ENCODE measurements at regions not wholly inside any gene's neighbourhood (a gene's known extent, or its start where the extent isn't known, plus 50 kb on each side); places are given as distances from the start of the nearest gene placed in this dataset.

- DNase-seq, result no peak
These were observed 169.8 kb downstream of the ANKRD60 start for GRCh38 chr20:58058421-58059259.

- DNase-seq, result no peak
These were observed 171.3 kb downstream of the ANKRD60 start for GRCh38 chr20:58056921-58057686.

- DNase-seq, result no peak
These were observed 172.3 kb downstream of the ANKRD60 start for GRCh38 chr20:58056021-58056591.

- DNase-seq, result no peak
These were observed 173.6 kb downstream of the ANKRD60 start for GRCh38 chr20:58054780-58055373.

DNA sequence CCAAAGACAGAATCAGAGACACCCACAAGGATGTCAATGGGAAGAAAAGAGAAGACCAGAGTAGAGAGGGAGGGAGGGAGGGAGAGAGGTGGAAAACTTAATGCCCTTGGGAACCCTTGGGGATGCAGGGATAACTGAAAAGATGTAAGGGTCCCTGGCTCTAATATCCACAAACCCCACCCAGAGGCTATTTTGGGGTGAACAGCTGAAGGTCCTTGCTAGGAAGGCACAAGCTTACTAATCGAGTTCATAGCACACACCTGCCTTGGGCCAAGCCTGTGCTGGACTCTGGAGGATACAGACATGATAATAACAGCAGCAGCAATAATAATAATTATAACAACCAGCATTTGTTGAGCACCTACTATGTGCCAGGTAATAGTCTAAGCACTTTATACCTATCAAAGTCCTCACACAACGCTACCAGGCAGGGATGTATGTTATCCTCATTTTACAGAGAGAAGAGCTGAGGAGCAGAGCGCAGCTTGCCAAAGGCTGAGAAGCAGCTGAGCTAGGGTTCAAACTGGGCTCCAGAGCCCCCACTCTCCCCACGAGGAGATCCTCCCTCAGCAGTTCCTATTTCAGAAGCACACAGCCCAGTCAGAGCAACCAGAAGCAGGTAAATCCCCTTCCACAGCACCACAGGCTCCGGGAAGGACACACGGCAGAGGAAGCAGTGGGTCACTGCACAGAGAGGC, 174.2 kb downstream of the ANKRD60 start:
- DNase-seq, result no peak

DNA sequence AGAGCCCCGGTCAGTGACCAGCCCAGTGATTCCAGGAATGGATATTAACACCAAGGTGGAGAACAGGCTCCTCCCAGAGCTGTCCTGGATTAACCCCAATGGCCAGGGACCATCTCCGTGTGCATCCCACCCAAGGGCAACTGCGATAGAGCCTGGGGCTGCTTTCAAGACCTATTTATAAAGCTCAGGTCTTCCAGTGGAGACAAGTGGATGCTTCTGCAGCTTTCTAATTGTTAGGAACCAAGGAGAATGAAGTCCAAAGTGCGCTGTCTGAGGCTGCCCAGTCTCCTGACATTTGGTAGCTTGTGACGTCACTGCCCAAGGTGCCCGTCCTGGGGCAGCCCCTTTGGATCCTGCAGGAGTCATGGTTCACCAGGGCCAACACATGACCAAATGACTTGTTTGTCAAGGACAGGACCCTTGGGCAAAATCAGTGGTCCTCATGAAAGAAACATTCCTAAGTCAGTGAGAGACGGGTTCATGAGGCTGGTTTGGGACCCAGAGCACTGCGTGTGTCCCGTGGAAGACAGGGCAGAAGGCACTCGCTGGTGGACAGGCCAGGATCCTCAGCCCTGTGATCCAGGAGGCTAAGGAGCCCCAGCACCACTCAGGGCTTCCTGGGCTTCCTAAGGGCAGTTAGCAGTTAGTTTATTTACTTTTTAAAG, 174.9 kb downstream of the ANKRD60 start:
- no peak for DNase-seq

GRCh38 chr20:58051367-58051766, 177.1 kb downstream of the ANKRD60 start:
- DNase-seq, result no peak

GRCh38 chr20:58048096-58048702, 180.3 kb downstream of the ANKRD60 start:
- peak; percentile 57 for DNase-seq

GRCh38 chr20:58046311-58046710, 182.1 kb downstream of the ANKRD60 start:
- DNase-seq, result no peak

GRCh38 chr20:58045579-58045978, 182.9 kb downstream of the ANKRD60 start:
- DNase-seq, result no peak

DNA sequence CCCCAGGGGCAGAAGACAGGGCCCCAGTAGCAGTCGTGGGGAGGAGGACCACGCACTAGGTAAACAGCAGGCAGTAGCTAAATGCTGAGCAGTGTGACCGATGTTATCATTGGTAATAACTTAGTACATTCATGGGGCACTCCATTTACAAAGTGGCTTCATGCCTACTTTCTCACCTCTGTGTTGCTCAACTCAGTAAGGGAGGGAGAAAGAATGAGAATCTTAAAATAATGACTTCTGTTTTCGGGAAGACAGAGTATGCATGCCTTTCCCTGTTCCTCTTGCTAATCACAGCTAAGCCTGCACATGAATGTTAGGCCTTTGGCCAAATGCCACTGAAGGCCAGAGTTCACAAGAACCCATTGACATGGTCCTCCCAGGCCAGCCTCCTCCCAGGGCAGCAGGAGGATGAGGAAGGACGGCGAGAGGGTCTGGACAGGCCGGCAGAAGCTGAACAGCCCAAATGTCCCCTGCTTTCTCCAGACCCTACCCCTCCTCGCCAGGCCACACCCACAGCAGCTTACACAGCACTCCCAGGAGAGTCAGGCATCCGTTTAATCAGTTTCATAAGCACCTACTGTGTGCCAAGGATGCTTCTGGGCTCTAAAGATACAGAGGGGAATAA, 183.4 kb downstream of the ANKRD60 start:
- no peak for DNase-seq

DNA sequence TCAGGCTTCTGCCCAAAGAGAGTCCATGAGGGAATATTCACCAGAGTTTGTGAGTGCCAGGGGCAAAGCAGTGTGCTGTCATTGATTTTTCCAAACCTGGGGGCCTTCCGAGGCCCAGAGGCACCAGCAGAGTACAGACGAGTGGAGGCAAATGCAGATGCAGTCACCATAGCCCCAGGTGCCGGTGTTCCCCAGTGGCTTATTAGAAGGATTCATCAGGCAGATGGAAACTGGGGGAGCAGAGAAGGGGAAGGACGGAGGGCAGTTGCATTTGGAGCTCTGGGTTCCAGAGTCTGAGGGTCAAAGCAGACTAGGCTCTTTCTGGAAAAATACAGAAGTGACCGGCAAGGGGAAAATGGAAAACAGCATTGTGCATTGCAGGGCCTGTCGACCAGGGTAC, 184.2 kb downstream of the ANKRD60 start:
- DNase-seq, result no peak

GRCh38 chr20:58043236-58044140, 185.0 kb downstream of the ANKRD60 start:
- DNase-seq, result no peak

GRCh38 chr20:58042591-58042990, 185.9 kb downstream of the ANKRD60 start:
- no peak for DNase-seq

DNA sequence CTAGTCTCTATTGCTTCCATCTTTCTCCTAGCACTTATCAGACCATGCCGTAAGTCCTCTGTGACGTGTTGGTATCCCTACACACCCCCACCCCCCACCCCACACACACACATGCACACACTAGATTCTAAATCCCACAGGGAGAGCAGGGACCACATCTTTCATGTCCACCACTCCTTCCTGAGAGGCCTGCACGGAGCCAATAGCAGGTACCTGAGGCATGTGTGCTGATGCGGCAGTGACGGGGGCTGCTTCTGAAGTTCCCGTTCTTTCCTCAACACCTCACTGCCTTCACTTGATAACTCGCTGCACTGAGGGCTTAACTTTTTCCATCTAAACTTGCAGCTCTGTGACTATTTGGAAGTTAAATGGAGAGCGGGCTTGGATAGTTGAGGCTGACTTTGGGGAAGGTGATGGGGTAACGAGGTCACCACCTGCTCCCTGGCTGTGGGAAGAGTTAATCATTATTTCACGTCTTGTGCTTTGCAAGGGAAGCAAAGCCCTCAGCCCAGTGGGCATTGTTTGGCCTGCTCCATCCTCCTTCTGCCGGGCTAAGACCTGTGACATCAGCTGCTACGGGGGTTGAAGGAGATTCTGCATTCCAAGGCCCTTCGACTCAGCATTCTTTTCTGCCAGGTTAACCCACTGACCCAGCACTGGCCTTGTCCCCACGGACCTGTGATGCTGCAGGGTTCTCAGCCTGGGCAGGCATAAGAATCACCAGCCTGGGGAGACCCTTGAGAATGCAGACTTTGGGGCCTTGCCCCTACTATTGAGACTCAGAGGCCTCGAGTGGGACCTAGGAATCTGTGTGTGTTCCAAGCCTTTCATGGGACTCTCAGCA, 187.8 kb downstream of the ANKRD60 start:
- no peak for DNase-seq

DNA sequence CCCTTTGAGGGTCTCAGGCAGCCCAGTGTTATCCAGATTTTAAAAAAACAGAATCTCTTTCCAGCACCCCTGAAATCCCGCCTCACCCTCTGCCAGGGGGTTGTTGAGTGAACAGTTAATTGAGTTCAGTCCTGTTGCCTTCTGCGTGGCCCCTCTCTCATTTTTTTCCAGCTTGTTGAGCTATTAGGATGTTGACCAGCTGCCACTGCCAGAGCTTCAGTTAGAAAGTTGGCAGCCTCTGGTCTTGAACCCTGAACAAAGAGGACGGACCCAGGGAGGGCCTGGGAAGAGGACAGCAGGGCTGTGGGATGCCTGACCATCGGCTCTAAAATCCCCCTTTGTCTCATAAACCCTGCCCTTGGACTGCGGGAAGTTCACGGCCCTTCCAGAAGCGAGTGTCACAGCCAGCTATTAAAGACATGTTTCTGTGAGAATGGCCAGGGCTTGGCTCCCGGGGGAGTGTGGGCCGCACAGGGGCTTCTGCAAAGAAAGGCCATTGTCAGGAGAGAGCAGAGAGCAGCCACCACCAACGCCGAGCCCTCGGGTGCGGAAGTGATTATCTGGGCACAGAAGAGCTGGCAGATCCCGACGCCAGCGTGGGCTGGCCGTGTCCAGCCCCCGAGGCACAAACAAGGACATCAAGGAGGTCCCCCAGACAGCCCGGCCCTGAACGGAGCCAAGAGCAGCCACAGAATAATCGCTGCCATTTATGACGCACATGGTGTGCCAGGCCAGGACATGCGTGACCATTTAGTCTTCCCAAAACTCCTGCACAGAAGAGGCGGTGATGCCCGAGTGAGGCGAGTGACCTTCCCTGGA, 189.0 kb downstream of the ANKRD60 start:
- no peak for DNase-seq

DNA sequence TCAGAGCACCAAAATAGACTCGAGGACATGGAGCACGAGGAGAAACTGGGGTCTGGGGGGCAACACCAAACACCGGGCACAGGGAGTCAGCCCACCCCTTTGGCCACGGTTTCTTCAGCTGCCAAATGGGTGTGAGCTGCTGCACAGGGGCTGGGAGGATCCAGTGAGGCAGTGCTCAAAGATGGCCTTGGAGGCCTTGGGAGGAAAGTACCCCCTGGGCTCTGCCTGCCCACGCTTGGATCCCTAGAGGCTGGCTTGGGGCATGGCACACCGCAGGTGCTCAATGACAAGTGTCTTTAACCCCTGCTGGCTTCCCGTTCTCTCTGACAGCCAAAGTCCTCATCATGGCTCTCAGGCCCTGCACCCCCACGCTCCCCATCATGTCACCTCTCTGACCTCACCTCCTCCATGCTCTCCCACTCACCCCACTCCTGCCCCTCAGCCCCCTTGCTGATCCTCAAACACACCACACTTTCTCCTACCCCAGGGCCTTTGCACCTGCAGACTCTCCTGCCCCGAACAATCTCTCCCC, 190.3 kb downstream of the ANKRD60 start:
- DNase-seq, result no peak

DNA sequence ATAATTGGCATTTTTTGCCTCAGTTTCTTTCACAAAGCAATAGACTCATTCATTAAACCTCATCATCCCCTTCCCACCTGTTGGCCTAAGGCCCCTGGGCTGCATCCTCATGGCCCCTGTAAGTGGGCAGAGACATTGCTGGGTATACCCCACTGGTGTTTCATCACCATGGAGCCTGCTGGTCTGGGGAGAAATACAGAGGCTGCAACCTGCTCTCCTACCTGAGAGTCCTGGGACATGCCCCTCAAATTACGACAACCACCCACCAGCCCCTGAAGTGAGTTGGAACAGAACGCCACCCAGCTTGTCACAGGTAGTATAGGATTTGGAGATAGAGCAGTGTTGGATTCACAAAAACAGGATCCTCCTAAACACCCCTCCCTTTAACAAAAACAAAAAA, 190.8 kb downstream of the ANKRD60 start:
- DNase-seq, result no peak
